OCI-M2 (cell line): ENCODE measurements at regions not wholly inside any gene's neighbourhood (a gene's known extent, or its start where the extent isn't known, plus 50 kb on each side); places are given as distances from the start of the nearest gene placed in this dataset.
"Not testable (repeated sequence)": the region's sequence is repeated elsewhere in the genome, so short reads cannot be mapped to it uniquely, and the experiment has no call there.

Experiments used
- DNase-seq: peaks from one replicate; lab custom pipeline; 2025; ENCODE audit not compliant: unreplicated experiment; lab: John Stamatoyannopoulos, UW

DNA sequence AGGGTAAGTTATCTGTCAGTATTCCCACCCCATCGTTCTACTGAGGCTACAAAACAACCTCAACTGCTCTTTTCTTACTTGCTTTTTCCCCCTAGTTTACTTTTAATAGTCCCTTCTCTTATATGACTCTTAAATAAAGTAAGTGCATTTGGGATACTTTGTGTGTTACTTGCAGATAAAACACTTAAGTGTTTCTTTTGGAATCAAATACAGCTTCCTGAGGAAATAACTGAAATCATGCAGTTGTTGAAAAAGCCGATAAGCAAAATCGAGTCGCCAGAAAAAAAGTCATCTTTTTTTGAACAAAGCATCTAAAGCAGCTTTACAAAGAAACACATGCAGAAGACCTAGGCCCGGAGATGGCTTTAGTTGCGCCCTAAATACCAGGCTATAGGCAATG lies 53.5 kb upstream of the EPB41L4A start:
- no peak for DNase-seq

DNA sequence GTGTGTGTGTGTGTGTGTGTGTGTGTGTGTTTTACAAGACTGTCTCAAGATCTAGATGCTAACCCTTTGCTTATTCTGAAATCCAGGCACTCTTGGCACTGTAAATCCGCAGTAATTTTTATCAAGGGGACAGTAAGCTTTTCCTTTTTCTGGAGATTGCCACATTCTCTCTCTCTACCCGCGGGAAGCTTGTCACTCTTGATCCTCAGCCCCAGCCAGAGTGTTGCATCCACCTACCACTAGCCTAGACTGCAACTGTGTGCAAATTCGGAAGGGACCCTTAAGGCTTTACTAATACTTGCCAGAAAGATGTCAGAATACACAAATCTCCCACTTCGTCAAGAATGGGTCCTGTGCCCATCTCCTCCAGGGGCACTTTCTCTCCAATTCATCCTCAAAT lies 54.9 kb upstream of the EPB41L4A start:
- DNase-seq, result no peak

DNA sequence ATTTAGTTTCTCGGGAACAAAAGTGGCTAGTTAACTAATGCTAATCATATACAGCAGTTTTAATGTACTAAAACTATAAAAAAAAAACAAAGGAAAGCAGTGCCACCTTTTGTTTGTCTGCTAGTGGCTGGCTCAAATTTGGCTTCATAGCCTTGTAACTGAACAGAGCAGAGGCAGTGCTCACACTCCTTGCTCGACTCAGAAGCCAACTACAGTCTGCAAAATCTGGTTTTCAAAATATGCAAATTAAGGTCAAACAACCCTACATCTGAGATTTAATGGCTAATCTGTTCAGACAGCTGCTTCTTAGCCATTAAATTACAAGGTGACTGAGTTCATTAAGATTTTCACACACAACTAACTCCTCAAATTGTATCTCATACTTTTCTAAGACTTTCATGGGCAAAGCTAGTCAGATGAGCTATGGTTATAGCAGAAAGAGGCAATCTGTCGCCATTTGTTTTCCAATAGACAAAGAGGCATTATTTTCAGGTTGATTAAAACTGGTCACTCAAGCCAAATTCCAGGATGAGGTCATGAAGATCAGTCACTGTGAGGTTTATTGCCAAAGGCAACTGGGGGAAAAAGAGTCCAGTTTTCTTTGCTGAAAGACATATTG lies 56.8 kb upstream of the EPB41L4A start:
- DNase-seq, result no peak

DNA sequence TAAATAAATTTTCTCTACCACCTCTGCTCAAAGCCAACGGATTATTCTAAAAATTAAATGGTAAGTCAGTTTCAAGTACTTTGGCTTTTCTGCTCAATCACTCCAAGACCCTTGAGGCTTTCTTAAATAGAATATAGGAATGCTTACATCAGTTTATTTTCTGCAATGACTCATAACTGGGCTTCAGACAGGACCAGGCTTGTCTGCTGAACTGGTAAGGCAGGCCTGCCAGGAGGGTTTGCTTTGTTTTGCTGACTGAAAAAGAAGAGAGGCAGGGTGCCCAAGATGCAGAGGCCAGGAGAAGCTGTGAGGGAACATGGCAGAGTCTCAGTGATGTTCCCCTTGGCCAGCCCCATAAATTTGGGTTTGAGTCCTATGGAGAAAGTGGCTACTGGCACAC lies 60.3 kb upstream of the EPB41L4A start:
- no peak for DNase-seq

DNA sequence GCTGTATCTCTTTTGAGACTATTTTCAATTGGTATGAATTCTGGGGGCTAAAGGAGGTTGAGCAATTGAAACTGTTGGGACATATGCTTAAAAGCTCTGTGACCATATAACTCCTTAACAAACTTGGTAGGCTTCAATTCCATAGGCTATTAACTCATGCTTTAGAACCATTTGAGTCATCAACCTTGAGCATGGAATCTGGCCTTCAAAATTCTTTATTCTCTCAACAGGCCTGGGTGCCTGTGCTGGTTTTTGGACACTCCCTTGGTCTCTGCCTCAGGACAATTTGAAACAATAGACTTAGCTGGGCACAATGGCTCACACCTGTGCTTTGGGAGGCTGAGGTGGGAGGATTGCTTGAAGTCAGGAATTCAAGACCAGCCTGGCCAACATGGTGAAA lies 61.4 kb upstream of the EPB41L4A start:
- DNase-seq, result no peak

DNA sequence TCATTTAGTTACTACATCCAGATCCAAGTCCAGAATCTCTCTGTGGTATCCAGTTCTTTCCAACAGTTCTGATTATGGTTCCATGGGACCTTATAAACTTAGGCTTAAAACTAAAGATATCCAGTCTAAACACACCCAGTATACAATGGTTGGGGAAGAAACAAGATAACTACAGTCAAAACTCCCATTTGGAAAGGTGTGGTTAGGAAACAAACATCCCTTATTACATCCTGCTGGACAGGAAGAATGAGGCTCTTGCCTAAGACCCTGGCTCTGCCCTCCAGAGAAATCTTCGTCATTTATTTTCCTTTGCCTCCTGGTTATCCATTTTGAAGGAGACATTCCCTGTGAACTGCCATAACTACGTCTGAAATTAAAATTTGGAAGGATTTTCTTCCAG lies 64.6 kb upstream of the EPB41L4A start:
- no peak for DNase-seq

DNA sequence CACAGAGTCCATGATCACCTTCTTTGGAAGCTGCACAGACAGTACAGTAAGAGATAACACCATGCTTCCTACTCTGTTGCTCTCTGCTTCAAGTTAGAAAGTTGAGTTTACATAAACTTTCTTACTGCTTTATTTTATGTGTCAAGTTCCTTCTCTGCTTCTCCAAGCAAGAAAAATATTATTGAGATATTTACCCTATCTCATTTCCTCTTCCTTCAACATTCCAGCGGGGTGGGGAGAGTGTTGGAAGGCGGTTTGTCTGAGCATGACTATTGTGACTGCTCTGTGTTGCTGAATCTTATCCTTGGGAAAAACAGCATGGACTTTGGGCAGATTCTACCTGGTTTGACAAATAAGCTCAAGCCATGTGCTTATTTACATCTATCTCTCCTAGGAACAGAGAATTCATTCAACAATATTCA lies 66.9 kb upstream of the EPB41L4A start:
- no peak for DNase-seq

DNA sequence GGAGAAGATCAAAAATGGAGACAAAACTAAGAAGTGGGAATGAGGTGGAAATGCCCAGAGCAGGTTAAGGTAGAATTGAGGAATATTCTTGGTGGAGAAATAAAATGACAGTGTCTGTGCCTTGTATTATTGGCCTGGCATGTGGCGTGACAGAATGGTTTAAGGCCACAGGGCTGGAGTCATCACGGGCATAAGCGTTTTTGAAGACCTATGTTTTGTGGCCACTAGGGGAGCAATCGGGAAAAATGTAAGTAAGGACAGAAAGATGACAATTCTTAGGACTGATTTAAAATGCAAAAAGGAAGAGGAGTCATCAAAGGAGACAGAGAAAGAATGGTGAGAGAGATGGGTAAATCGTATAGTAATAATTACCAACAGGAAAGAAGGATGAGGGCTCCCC lies 72.2 kb upstream of the EPB41L4A start:
- no peak for DNase-seq

DNA sequence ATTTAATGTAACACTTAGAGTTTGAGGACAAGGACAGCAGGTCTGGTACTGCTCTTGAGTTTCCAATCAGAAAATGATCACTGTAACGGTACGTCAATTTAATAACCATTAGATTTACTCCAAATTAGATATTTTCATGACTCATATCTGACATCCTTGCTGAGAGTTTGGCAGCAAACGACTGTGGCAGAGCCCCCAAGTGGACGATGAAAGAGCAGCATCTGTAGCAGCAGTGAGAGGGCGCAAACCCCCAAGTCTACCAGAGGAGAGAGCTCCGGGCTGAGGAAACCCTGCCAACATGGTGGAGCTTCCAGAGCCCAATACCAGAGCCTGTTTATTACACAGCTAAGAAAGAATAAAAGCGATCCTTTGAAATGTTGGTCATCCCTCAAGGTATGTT lies 73.2 kb upstream of the EPB41L4A start:
- peak; percentile 34 for DNase-seq

DNA sequence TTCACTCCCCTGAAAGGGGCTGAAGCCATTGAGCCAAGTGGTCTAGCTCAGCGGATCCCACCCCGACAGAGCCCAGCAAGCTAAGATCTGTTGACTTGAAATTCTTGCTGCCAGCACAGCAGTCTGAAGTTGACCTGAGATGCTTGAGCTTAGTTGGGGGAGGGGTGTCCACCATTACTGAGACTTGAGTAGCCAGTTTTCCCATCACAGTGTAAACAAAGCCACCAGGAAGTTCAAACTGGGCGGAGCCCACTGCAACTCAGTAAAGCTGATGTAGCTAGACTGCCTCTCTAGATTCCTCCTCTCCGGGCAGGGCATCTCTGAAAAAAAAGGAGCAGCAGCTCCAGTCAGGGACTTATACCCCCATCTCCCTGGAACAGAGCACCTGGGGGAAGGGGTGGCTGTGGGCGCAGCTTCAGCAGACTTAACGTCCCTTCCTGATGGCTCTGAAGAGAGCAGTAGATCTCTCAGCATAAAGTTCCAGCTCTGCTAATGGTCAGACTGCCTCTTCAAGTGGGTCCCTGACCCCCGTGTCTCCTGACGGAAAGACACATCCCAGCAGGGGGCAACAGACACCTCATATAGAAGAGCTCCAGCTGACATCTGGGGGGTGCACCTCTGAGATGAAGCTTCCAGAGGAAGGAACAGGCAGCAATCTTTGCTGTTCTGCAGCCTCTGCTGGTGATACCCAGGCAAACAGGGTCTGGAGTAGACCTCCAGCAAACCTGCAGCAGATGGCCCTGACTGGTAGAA lies 84.8 kb upstream of the EPB41L4A start:
- DNase-seq, result not testable (repeated sequence)

DNA sequence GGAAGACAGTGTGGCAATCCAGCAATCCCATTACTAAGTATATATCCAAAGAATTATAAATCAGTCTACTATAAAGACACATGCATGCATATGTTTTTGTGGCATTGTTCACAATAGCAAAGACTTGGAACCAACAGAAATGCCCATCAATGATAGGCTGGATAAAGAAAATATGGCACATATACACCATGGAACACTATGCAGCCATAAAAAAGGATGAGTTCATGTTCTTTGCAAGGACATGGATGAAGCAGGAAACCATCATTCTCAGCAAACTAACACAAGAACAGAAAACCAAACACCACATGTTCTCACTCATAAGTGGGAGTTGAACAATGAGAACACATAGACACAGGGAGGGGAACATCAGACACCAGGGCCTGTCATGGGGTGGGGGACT lies 90.0 kb upstream of the EPB41L4A start:
- DNase-seq, result not testable (repeated sequence)

DNA sequence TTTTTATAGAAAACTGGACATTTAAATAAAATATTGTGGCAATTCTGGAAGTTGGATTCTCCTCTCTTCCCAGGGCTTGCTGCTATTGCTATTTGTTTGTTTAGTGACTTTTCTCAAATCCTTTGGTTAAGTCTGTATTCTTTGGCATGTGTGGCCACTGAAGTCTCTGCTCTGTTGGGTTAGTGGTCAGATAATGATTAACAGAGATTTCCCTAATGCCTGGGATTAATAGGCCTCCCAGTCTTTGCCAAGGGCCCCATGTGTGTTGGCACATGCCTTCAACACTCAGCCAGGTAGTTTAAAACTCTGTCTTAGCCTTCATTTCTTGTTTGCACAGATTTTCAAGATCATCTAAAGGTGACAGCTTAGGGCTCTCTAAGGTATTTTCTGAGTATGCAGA lies 92.8 kb upstream of the EPB41L4A start:
- no peak for DNase-seq

DNA sequence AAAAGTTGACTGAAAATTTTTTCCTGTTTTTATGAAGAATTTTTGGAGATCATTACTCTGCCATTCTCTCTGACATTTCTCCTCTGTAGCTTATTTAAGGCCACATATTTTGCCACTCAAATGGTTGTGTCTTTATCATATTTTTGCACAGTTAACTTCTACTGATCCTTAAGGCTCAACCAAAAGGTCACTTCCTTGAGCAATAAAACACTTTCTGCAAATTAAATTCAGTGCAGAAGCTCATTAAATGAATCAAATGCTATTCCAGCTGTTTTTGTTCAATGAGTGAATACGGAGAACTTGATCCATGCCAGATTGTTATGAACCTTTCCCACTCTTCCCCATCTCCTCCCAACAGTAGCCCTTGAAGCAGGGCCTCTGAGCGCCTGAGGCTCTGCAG lies 93.8 kb upstream of the EPB41L4A start:
- no peak for DNase-seq

DNA sequence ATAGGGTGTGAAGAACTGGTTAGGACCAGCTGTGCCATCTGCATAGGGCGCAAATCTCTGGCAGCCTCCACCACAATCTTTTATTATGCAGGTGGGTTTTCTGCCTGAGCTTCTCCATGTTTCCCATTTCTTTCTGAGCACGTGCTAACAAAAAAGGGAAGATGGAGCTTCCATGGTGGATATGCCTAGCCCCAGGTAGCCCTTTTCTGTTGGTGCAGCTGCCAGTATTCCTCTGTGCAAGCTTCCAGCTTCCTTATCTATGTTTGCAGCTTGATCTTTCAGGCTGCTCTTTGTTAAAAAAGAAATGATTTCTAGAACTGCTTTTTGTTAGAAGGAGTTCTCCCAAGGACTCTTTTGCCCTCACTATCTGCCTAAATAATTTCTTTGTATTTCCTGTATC lies 95.0 kb upstream of the EPB41L4A start:
- no peak for DNase-seq

DNA sequence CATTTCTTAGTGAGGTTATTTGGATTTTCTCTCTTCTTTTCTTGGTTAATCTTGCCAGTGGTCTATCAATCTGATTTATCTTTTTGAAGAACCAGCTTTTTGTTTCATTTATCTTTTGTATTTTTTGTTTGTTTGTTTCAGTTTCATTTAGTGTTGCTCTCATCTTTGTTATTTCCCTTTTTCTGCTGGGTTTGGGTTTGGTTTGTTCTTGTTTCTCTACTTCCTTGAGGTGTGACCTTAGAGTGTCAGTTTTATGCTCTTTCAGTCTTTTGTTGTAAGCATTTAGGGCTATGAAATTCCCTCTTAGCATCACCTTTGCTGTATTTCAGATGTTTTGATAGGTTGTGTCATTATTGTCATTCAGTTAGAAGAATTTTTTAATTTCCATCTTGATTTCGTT lies 101.4 kb upstream of the EPB41L4A start:
- not testable (repeated sequence) for DNase-seq

DNA sequence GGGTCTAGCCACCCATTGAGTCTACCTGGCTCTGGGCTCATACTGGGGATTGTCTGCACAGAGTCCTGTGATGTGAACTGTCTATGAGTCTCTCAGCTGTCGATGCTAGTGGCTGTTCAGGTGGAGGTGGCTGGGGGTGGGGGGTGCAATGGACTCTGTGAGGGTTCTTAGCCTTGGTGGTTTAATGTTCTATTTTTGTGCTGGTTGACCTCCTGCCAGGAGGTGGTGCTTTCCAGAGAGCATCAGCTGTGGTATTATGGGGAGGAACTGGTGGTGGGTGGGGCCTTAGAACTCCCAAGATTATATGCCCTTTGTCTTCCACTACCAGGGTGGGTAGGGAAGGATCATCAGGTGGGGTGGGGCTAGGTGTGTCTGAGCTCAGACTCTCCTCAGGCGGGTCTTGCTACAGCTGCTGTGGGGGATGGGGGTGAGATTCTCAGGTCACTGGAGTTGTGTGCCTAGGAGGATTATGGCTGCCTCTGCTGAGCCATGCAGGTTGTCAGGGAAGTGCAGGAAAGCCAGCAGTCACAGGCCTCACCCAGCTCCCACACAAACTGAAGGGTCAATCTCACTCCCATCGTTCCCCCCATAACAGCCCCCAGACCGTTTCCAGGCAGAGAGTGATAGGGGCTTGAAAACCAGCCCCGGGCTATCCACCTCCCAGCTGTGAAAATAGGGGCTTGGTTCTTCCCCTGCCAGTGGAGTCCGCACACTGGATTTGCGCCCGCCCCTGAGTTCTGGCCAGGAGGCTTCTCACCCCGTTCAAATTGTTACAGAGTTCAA lies 104.0 kb upstream of the EPB41L4A start:
- not testable (repeated sequence) for DNase-seq

DNA sequence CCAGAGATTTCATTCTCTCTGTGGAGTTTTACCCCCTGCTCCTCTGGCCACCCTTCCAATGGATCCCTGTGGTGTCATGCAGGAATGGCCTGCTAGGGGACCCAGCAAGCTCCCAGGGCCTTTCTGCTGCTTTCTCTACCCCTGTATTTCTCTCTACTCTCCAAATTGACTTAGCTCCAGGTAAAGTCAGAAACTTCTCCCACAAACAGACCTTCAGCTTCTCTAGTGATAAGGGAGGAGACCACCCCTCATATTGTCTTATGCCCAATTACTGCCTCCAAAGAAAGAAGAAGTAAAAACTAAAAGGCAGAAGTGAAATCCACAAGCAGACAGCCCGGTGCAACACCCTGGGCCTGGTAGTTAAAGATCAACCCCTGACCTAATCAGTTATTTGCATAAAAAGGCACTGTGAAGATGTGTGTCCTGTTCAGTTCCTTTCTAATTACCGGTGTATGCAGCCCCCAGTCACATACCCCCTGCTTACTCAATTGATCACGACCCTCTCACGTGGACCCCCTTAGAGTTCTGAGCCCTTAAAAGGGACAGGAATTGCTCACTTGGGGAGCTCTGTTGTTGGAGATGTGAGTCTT lies 104.7 kb upstream of the EPB41L4A start:
- DNase-seq, result not testable (repeated sequence)

DNA sequence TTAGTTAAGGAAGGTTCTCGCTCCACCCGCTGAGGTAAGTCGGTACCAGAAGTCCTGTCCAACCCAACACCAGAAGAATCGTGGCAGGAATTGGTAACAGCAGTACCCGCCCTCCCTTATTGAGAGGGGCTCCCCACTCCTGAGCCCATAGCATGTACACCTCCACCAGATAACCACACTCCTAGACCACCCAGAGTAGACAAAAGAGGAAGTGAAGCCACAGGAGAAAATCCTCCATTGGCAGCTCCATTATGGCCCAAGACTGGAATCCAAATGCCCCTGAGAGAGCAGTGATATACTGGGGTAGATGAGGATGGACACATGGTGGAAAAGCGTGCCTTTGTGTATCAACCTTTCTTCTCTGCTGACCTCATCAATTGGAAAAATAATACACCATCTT lies 106.1 kb upstream of the EPB41L4A start:
- DNase-seq, result no peak

DNA sequence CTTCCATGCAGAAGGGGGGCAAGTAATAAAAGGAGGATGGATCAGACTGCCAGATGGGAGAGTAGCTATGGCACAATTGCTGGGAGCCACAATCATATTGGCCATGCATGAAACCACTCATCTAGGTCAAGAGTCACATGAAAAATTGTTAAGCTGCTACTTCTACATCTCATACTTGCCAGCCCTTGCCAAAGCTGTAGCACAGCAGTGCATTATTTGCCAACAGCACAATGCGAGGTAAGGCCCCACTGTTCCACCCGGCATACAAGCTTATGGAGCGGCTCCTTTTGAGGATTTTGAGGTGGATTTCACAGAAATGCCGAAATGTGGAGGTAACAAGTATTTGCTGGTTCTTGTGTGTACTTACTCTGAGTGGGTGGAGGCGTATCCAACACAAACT lies 109.9 kb upstream of the EPB41L4A start:
- no peak for DNase-seq

DNA sequence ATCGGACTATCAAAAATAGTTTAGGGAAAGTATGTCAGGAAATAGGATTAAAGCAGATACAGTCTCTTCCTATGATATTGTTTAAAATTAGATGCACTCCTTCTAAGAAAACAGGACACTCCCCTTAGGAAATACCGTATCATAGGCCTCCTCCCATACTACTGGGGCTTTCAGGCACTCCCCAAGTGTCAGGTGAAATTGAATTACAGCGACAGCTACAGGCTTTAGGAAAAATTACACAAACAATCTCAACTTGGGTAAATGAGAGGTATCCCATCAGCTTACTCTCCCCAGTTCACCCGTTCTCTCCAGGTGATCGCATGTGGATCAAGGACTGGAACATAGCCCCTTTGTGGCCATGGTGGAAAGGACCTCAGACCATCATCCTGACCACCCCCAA lies 110.4 kb upstream of the EPB41L4A start:
- DNase-seq, result no peak

DNA sequence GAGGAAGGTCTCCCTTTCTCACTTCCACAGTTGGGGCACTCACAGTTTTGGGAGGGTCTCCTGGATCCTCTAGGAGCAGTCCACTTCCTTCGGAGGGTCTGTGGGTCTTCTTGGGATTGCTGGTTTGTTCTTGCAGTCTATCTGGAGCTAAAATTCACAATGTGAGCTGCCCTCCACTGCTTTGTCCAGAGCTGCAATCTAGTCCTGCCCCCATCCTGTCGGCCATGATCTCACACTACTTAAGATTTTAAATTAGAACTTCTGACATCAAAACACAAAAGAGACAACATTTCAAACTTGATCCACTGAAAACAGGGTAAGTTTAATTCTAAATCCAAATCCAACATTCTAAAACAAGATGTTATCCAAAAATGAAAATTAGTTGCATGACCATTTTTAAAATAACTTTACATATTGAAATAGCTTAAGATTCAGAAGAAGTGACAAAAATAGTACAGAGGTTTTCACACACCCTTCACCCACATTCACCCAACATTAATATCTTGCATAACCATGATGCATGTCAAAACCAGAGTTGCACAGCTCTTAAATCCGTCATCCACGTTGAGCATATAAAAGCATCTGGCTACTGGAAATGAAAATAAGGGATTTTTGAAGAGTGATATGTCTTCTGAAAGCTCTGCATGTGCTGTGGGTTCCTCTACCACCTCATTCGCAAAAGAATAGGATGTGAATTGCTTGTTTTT lies 113.7 kb upstream of the EPB41L4A start:
- no peak for DNase-seq
